Type B pancreatic cell (in vitro differentiated cells): ENCODE measurements at regions not wholly inside any gene's neighbourhood (a gene's known extent, or its start where the extent isn't known, plus 50 kb on each side); places are given as distances from the start of the nearest gene placed in this dataset.

Experiments used
- DNase-seq: peaks from one replicate; pipeline ENCODE4 v3.0.0; 2021; ENCODE audit warnings: mixed read lengths; ENCODE audit not compliant: unreplicated experiment; ENCODE audit errors: extremely low spot score
- H3K27ac Mint-ChIP-seq: 2 replicates; pipeline ENCODE4 v1.8.0; 2021; ENCODE audit warnings: mild to moderate bottlenecking, mixed read lengths
- H3K27me3 Mint-ChIP-seq: 2 replicates; pipeline ENCODE4 v1.8.0; 2021; ENCODE audit warnings: mixed read lengths
- H3K36me3 Mint-ChIP-seq: 2 replicates; pipeline ENCODE4 v1.8.0; 2021; ENCODE audit warnings: mixed read lengths
- H3K4me1 Mint-ChIP-seq: one replicate; pipeline ENCODE4 v1.8.0; 2021; ENCODE audit warnings: mixed read lengths; ENCODE audit not compliant: unreplicated experiment
- H3K4me3 Mint-ChIP-seq: 2 replicates; pipeline ENCODE4 v1.8.0; 2021; ENCODE audit warnings: mild to moderate bottlenecking, mixed read lengths
- H3K9me3 Mint-ChIP-seq: 2 replicates; pipeline ENCODE4 v1.8.0; 2021; ENCODE audit warnings: mixed read lengths
- CTCF ChIP-seq: fragments of 200-600 bp; sonication (generic); conservative IDR thresholded peaks from 2 replicates; pipeline ENCODE4 v1.5.0; 2021; ENCODE audit warnings: antibody characterized with exemption, mild to moderate bottlenecking

- H3K27me3 Mint-ChIP-seq, result peaks cover 8% of the 10 kb centered on the region
- H3K9me3 Mint-ChIP-seq, result no peaks in the 10 kb centered on the region
- H3K4me1 Mint-ChIP-seq, result no peaks in the 10 kb centered on the region
- H3K27ac Mint-ChIP-seq, result no peak overlapping the region
- no peak for DNase-seq
- H3K36me3 Mint-ChIP-seq, result no peaks in the 10 kb centered on the region
- no peak overlapping the region for H3K4me3 Mint-ChIP-seq
- no peak for TF ChIP-seq CTCF
These were observed 278.0 kb upstream of the MIS18BP1 start for GRCh38 chr14:45531022-45531421.

- Mint-ChIP-seq H3K9me3 (no peaks in the 10 kb centered on the region), H3K27ac (no peak overlapping the region)
These were observed 273.9 kb upstream of the MIS18BP1 start for GRCh38 chr14:45526715-45527549.

DNA sequence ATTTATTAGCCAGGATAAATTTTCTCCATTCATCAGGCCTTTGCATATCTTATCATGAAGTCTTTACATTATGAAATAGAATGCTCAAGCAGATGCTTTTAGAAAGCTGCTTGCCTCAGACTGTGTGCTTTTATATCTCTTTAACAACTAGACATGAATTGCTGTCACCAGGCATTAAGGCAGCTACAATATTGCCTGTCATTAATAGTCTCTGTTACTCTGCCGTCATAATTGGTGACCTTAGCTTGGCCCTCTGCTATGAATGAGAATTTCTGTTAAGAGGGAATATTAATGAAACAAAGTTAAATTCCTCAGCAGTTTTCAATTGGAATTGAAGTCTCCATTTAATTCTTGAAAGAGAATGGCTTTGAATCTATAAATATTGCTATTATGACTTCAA is 266.8 kb upstream of the MIS18BP1 start:
- Mint-ChIP-seq H3K36me3 (no peaks in the 10 kb centered on the region), H3K9me3 (no peaks in the 10 kb centered on the region), H3K27ac (no peak overlapping the region)

More at GRCh38 chr14:45526715-45527549, 273.9 kb upstream of the MIS18BP1 start:
- Mint-ChIP-seq H3K36me3 (no peaks in the 10 kb centered on the region), H3K4me3 (no peak overlapping the region), H3K4me1 (no peaks in the 10 kb centered on the region), H3K27me3 (peaks cover 9% of the 10 kb centered on the region)
- TF ChIP-seq CTCF, result peak; percentile 78
- no peak for DNase-seq

DNA sequence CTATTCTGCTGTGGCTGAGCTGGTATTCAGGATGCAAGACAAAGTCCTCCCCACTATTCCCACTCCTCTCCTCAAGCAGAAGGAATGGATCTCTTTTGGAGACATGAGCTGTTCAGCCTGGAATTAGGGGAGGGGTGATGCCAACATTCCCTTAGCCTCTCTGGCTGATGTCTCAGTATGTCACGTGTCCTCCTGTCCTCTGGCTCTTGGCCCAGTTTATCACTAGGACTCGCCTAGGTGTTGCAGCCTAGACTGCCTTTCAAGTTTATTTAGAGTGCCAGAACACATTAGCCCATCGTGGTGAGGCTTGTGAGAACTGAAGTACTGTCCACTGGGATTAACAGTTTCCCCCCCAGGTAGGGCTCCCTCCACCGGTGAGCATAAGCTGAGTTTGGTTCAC is 239.9 kb upstream of the MIS18BP1 start:
- no peaks in the 10 kb centered on the region for H3K36me3 Mint-ChIP-seq
- TF ChIP-seq CTCF, result no peak
- H3K27me3 Mint-ChIP-seq, result no peaks in the 10 kb centered on the region
- H3K4me3 Mint-ChIP-seq, result no peak overlapping the region
- no peak overlapping the region for H3K27ac Mint-ChIP-seq
- no peaks in the 10 kb centered on the region for H3K9me3 Mint-ChIP-seq
- no peak for DNase-seq
- H3K4me1 Mint-ChIP-seq, result no peaks in the 10 kb centered on the region

More for the DNA sequence above, 266.8 kb upstream of the MIS18BP1 start:
- Mint-ChIP-seq H3K4me1 (no peaks in the 10 kb centered on the region), H3K27me3 (peaks cover 5% of the 10 kb centered on the region), H3K4me3 (no peak overlapping the region)
- no peak for TF ChIP-seq CTCF
- DNase-seq, result no peak

GRCh38 chr14:45491914-45492313 is 238.9 kb upstream of the MIS18BP1 start:
- H3K9me3 Mint-ChIP-seq, result no peaks in the 10 kb centered on the region
- H3K36me3 Mint-ChIP-seq, result no peaks in the 10 kb centered on the region
- TF ChIP-seq CTCF, result no peak
- no peak overlapping the region for H3K27ac Mint-ChIP-seq
- DNase-seq, result no peak
- no peaks in the 10 kb centered on the region for H3K4me1 Mint-ChIP-seq
- H3K27me3 Mint-ChIP-seq, result no peaks in the 10 kb centered on the region
- H3K4me3 Mint-ChIP-seq, result no peak overlapping the region
